Tibial nerve (tissue), 4 donors: ENCODE measurements at regions not wholly inside any gene's neighbourhood (a gene's known extent, or its start where the extent isn't known, plus 50 kb on each side); places are given as distances from the start of the nearest gene placed in this dataset.
"Not testable (repeated sequence)": the region's sequence is repeated elsewhere in the genome, so short reads cannot be mapped to it uniquely, and the experiment has no call there.

Source experiments
- DNase-seq, 2 donors: peaks; one replicate each; pipeline ENCODE4 v3.0.0-alpha.2; 2019; ENCODE audit warnings: low spot score in 2 of 2
- H3K27ac ChIP-seq, 4 donors: fragments of 200-600 bp; sonication (generic) in 3 of 4; one replicate each; pipeline ENCODE4 v1.5.1; 2017 to 2019; ENCODE audit warnings: mild to moderate bottlenecking in 1 of 4
- H3K27me3 ChIP-seq, 2 donors: fragments of 200-600 bp; sonication (generic) in 1 of 2; one replicate each; pipeline versions ENCODE4 v1.5.1 to v1.6.0; 2017 to 2019
- H3K36me3 ChIP-seq, 3 donors: fragments of 200-600 bp; sonication (generic); one replicate each; pipeline ENCODE4 v1.5.1; 2018 to 2019
- H3K4me1 ChIP-seq, 4 donors: fragments of 200-600 bp; sonication (generic) in 3 of 4; one replicate each; pipeline ENCODE4 v1.5.1; 2017 to 2019
- H3K4me3 ChIP-seq, 4 donors: fragments of 200-600 bp; sonication (generic) in 3 of 4; one replicate each; pipeline ENCODE4 v1.5.1; 2017 to 2019; ENCODE audit warnings: mild to moderate bottlenecking in 1 of 4, moderate library complexity in 1 of 4
- H3K9me3 ChIP-seq, 4 donors: fragments of 200-600 bp; sonication (generic) in 3 of 4; one replicate each; pipeline ENCODE4 v1.5.1; 2017 to 2019
- EP300 ChIP-seq, 2 donors: sonication (generic); formaldehyde crosslinking; IDR thresholded peaks; one replicate each; pipeline ENCODE4 v1.6.1; 2017; ENCODE audit warnings: antibody characterized with exemption in 2 of 2, mild to moderate bottlenecking in 1 of 2
- POLR2A ChIP-seq, 2 donors: fragments of 450-650 bp; IDR thresholded peaks; one replicate each; pipeline ENCODE4 v1.6.1; 2017; ENCODE audit warnings: antibody characterized with exemption in 2 of 2, mild to moderate bottlenecking in 2 of 2, moderate library complexity in 2 of 2
- WGBS, 2 donors: methylation state at CpG; one replicate each; pipeline ENCODE4 v1.1.5; 2018; 5-methylcytosine and 5-hydroxymethylcytosine counted together
- TF ChIP-seq, protein P1 (sequence below), 5 experiments: fragments of 200-600 bp in 3 of 5; fragments of 450-650 bp in 2 of 5; sonication (generic) in 3 of 5; IDR thresholded peaks; one replicate each; pipeline ENCODE4 v1.5.1; 2016 to 2019; ENCODE audit warnings: antibody characterized with exemption in 5 of 5, mild to moderate bottlenecking in 3 of 5, moderate library complexity in 2 of 5

DNA sequence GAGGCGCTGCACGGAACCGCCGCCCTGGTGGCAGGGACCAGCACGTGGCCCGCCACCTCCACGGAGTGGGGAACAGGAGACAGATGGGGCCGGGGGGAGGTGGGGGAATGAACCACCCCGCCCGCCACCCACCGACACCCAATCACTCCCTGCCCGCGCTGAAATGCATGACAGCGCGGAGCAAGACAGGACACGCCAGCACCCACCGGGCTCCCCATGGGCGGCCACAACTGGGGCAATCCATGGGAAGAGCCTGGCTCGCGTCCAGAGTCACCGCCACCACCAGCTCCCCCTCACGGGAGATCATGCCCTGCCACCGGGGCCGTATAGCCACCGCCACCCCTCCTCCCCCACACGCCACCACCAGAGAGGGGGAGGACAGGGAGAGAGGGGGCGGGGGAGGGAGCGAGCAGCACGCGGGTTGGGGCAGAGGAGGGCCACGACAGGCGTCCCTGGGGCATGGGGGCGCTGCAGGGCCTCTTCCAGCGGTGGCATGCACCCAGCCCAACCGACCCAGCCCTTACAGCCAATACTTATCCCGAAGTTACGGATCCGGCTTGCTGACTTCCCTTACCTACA is 744.3 kb upstream of the DEFB115 start:
- peaks cover 0 to 20% (median 0%) of the 10 kb centered on the region in 4 donors for H3K9me3 ChIP-seq
- no peaks in the 10 kb centered on the region for H3K4me1 ChIP-seq
- H3K27ac ChIP-seq: no peak overlapping the region
- WGBS, 2 donors: 82 to 90% methylated on average over 31 to 37 of the region's 38 CpGs
- no peaks in the 10 kb centered on the region for H3K36me3 ChIP-seq
- H3K27me3 ChIP-seq: no peaks in the 10 kb centered on the region
- H3K4me3 ChIP-seq: no peak overlapping the region
- TF ChIP-seq POLR2A (IDR thresholded peaks at IDR 0.05): no peak
- TF ChIP-seq, protein P1, sequence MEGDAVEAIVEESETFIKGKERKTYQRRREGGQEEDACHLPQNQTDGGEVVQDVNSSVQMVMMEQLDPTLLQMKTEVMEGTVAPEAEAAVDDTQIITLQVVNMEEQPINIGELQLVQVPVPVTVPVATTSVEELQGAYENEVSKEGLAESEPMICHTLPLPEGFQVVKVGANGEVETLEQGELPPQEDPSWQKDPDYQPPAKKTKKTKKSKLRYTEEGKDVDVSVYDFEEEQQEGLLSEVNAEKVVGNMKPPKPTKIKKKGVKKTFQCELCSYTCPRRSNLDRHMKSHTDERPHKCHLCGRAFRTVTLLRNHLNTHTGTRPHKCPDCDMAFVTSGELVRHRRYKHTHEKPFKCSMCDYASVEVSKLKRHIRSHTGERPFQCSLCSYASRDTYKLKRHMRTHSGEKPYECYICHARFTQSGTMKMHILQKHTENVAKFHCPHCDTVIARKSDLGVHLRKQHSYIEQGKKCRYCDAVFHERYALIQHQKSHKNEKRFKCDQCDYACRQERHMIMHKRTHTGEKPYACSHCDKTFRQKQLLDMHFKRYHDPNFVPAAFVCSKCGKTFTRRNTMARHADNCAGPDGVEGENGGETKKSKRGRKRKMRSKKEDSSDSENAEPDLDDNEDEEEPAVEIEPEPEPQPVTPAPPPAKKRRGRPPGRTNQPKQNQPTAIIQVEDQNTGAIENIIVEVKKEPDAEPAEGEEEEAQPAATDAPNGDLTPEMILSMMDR (IDR thresholded peaks at IDR 0.05): no peak
- TF ChIP-seq EP300 (IDR thresholded peaks at IDR 0.05): no peak
- no peak for DNase-seq

DNA sequence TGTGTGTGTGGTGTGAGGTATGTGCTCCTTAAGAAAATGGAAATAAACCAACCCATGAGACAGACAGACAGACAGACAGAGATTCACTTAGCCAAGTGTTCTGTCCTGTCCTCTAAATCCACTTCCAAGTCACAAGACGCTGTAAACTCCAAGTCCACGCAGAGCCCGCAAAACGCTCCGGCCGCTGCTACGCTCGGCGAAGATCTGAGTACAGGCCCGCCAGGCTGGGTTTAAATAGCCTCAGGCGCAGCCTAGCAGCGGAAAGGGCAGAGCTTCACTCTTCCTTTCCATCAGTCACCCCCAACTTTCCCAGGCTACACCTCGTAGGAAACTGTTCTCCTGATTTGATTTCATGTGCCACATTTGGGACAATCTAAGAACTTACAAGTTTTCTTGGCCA is 741.5 kb upstream of the DEFB115 start:
- not testable (repeated sequence) for H3K36me3 ChIP-seq, H3K27ac ChIP-seq, DNase-seq, H3K4me1 ChIP-seq, H3K4me3 ChIP-seq, H3K27me3 ChIP-seq
- peaks cover 0 to 20% (median 0%) of the 10 kb centered on the region in 4 donors for H3K9me3 ChIP-seq
- 90 to 91% methylated on average over 13 of the region's 13 CpGs for WGBS, 2 donors

DNA sequence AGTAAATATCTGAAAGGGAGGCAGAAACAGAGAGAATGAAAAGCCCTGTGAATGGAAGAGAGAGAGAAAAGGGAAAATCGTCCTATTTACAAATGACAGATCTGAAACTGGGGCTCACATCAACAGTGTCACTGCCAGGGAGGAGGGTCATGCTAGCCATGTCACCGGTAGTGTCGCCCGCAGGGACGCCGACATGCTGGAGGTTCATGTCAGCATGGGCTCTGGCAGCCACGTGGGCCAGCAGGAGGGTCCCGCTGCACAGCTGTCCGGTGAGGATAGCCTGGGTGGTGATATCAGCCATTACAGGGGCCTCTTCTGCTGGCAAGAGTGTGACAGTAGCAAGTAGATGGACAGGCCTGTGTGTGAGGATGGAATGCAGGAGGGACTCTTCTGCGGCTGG is 738.6 kb upstream of the DEFB115 start:
- H3K36me3 ChIP-seq, H3K4me3 ChIP-seq, H3K27me3 ChIP-seq, DNase-seq, H3K27ac ChIP-seq, H3K9me3 ChIP-seq, H3K4me1 ChIP-seq: not testable (repeated sequence)
- 88 to 92% methylated on average over 10 of the region's 10 CpGs for WGBS, 2 donors

DNA sequence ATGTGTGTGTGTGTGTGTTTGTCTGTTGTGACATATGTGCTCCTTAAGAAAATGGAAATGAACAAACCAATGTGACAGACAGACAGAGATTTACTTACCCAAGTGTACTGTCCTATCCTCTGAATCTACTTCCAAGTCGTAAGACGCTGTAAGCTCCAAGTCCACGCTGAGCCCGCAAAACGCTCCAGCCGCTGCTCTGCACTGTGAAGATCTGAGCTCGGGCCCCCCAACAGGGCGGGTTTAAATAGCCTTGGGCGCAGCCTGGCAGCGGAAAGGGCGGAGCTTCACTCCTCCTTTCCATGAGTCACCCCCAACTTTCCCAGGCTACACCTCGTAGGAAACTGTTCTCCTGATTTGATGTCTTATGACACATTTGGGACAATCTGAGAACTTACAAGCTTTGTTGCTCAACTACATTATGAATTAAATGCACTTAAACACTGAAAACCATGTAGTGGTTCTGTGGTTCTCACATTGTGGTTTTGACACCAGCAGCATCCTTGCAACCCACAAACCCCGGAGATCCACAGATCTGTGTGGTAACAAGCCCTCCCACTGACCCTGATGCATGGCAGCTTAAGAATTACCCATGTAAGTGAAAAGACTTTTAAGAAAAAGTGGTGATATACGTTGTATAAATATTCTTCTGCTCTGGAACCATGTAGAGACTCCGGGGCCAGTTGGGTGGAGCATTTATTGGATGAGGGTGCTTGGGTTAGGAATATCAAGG is 735.6 kb upstream of the DEFB115 start:
- H3K36me3 ChIP-seq, H3K4me3 ChIP-seq, H3K27ac ChIP-seq, DNase-seq, H3K27me3 ChIP-seq, H3K4me1 ChIP-seq, H3K9me3 ChIP-seq: not testable (repeated sequence)
- 89% methylated on average over 15 of the region's 15 CpGs for WGBS, 2 donors

DNA sequence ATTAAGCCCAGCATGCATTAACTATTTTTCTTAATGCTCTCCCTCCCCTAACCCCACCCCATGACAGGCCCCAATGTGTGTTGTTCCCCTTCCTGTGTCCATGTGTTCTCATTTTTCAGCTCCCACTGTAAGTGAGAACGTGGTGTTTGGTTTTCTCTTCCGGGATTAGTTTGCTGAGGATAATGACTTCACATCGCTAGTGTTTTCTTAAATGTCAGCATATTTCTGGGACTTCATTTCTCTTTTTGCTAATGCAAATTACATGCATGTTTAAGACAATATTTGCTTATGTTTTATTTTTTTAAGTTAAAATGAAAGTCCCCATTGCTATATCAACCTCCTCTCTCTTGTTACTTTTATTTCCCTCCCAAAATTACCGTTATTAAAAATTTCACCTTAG is 733.3 kb upstream of the DEFB115 start:
- 78 to 88% methylated on average over 4 of the region's 4 CpGs for whole genome bisulfite sequencing, 2 donors
- H3K27me3 ChIP-seq, H3K4me1 ChIP-seq, H3K36me3 ChIP-seq, DNase-seq, H3K9me3 ChIP-seq, H3K4me3 ChIP-seq, H3K27ac ChIP-seq: not testable (repeated sequence)

DNA sequence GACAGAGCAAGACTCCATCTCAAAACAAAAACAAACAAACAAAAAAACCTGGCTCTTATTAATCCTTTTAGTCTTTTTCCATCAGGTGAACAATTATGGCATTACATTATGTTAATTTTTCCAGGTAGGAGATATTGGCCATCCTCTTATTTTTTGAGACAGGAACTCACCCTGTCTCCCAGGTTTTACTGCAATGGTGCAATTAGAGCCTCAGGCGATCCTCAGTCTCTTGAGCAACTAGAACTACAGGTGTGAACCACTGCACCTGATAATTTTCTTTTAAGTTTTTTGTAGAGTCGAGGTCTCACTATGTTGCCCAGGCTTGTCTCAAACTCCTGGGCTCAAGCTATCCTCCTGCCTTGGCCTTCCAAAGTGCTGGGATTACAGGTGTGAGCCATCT is 732.7 kb upstream of the DEFB115 start:
- not testable (repeated sequence) for H3K36me3 ChIP-seq, DNase-seq, H3K27me3 ChIP-seq, H3K4me1 ChIP-seq, H3K27ac ChIP-seq, H3K4me3 ChIP-seq, H3K9me3 ChIP-seq
- WGBS, 2 donors: 44 to 50% methylated on average over 2 of the region's 2 CpGs

DNA sequence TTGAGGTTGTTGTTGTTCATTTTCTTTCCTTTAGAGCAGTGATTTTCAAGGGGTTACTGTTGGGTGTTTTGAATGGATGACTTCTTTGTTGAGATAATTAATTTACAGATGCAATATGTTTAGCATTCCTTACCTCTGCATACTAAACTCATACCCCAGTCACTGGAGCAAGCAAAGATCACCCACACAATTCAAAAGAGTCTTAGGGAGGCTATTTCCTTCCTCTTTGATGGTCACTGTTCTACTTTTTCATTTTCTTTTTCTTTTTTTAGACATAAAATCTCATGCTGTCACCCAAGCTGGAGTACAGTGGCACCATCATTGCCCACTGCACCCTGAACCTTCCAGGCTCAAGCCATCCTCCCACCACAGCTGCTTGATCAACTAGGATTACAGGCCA is 723.8 kb upstream of the DEFB115 start:
- not testable (repeated sequence) for DNase-seq, H3K27ac ChIP-seq, H3K9me3 ChIP-seq, H3K4me1 ChIP-seq, H3K36me3 ChIP-seq, H3K4me3 ChIP-seq, H3K27me3 ChIP-seq

DNA sequence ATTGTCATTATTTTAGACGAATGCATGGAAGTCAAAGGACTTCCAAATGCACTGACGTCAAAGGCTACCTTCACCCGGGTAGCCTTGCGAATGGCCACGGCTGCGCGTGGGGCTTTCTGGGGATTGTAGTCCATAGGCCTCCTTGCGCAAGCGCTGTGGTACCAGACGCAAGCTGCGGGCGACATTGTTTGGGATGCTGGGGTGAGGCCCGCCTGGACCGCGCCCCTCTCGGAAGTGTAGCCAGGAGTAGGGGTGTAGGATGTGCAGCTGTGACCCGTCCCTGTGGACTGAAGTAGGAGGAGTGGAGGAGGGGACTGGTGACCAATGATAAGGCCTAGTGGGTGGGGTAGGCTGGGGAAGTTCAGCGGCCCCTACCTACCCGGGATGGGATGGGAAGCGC is 720.0 kb upstream of the DEFB115 start:
- H3K9me3 ChIP-seq, H3K36me3 ChIP-seq, H3K27ac ChIP-seq, H3K4me1 ChIP-seq, H3K27me3 ChIP-seq: not testable (repeated sequence)
- peak overlapping the region in 1 of 4 donors; percentile 41 for H3K4me3 ChIP-seq
- DNase-seq: peak in 1 of 2 donors; percentile 5
- WGBS, 2 donors: 22 to 45% methylated on average over 20 of the region's 20 CpGs

DNA sequence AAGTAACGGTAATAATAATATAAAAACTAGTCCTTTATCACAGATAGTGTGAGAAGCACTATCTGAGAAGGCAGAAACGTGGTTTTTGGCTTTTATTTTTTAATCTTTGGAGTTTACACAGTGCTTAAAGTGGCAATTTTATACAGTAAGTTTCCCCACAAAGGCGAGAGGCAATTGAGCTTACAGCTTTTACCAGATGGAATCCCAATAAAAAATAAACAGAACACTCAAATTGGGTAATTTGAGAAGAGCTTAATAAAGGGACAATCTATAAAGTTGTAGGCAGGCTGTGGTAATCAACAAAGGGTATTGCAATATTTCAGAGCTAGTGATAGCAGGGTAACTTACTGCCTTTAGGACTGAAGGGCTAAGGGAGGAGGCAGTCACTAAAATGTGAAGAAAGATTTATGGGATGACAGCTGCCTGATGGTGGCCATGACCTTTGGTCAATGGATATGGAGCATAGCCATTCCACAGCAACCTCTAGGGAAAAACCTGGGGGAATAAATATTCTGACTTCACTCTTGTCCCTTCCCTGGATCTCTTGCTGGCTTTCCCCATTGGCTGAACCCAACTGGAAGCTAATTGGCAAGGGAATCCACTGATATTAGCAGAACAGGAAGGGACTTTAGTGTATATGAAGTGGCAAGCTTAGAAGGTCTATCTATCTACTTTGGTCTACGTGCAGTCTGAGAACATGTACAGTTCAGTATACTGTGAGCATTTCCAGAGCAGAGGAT is 717.0 kb upstream of the DEFB115 start:
- H3K4me3 ChIP-seq, H3K36me3 ChIP-seq, H3K4me1 ChIP-seq, H3K27ac ChIP-seq, DNase-seq, H3K9me3 ChIP-seq, H3K27me3 ChIP-seq: not testable (repeated sequence)
- 48 to 74% methylated on average over 4 of the region's 4 CpGs for WGBS, 2 donors

DNA sequence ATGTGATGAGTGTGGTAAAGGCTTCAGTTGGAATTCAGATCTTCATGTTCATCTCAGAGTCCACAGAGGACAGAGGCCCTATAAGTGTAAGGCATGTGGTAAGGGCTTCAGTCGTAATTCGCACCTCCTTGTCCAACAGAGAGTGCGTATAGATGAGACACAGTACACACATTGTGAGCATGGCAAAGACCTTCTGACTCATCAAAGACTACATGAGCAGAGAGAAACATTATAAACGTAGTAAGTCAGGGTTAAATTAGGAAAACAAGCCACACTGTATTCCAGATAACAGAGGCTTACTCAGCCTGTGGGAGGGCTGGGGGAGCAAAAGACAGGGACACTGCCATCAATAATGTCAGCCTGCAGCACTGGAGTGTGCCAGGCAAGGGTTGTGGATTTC is 706.2 kb upstream of the DEFB115 start:
- not testable (repeated sequence) for H3K4me3 ChIP-seq, H3K4me1 ChIP-seq, H3K36me3 ChIP-seq, H3K27me3 ChIP-seq, H3K9me3 ChIP-seq, DNase-seq, H3K27ac ChIP-seq
- 33 to 53% methylated on average over 4 of the region's 4 CpGs for WGBS, 2 donors

DNA sequence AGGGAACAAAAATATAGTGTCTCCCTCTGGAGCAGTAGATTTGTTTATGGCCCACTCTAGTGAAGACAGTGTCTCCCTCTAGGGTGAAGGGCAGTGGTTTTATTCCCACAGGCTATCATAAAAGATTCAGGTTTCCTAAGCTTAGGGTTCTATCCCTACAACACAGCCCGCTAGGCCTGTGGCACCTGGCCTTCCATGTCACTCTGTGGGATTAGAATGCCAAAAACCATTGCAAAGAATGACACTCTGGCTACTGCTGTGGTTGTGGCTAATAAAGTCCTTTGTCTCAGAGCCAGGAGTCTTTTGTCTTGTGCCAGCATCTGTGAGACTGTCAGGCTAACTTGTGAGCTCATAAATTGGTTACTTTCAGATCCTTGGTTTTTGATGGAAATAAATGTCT is 700.7 kb upstream of the DEFB115 start:
- H3K4me3 ChIP-seq, H3K27ac ChIP-seq, H3K27me3 ChIP-seq, H3K36me3 ChIP-seq, H3K4me1 ChIP-seq, H3K9me3 ChIP-seq, DNase-seq: not testable (repeated sequence)
- 47 to 68% methylated on average over 1 of the region's 1 CpG for WGBS, 2 donors

DNA sequence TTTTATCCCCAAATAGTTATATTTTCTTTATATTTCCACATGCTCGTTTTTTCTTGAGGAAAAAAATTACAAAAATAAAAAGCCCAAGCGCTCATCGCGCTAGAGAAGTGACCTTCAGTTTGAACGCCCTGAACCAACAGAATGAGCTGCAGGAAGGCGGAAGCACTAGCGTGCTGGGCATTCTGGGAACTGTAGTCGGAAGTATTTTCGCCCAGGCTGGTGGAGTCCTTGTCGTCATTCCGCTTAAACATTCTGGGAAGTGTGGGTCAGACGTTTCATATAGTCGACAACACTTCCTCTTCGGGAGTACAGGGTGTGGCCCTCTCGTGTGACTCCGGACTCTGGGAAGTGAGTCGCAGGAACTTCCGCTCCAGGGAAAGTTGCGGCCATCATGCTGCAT is 692.4 kb upstream of the DEFB115 start:
- H3K9me3 ChIP-seq, H3K36me3 ChIP-seq, H3K27ac ChIP-seq, H3K27me3 ChIP-seq, DNase-seq, H3K4me1 ChIP-seq, H3K4me3 ChIP-seq: not testable (repeated sequence)
- whole genome bisulfite sequencing, 2 donors: 63 to 72% methylated on average over 17 to 18 of the region's 19 CpGs
